IMR-90 (cell line): ENCODE measurements at regions not wholly inside any gene's neighbourhood (a gene's known extent, or its start where the extent isn't known, plus 50 kb on each side); places are given as distances from the start of the nearest gene placed in this dataset.

ENCODE experiments used
- ATAC-seq: fragments of 200-7000 bp; cut with Tn5 transposase; 2 replicates; pipeline ENCODE4 v1.9.1; 2020; ENCODE audit warnings: low read depth, mild to moderate bottlenecking, moderate library complexity
- BruUV-seq: library from RNA; stranded (reverse); fragments of 400-500 nt; replicated peaks from 2 replicates; lab custom pipeline; 2021; lab: Mats Ljungman, UMichigan
- CTCF ChIA-PET: fragments of 300-600 bp; formaldehyde crosslinking; extraction: SDS; loops from one replicate; lab custom pipeline; 2021; ENCODE audit warnings: antibody characterized with exemption; lab: Yijun Ruan, JAX
- POLR2A ChIA-PET: fragments of 300-600 bp; sonication (Branson Sonifier 250); formaldehyde crosslinking; loops from one replicate; lab custom pipeline; 2022; ENCODE audit warnings: antibody characterized with exemption; ENCODE audit not compliant: unreplicated experiment; lab: Charles Lee
- DNase-seq: peaks from one replicate; pipeline ENCODE4 v3.0.0; 2013
- H2AFZ ChIP-seq: replicated peaks from 2 replicates; pipeline ENCODE3; 2013; ENCODE audit warnings: low read length, mild to moderate bottlenecking; ENCODE audit not compliant: poor library complexity
- H2AK5ac ChIP-seq: 2 replicates; pipeline ENCODE4 v1.6.1; 2013; ENCODE audit warnings: low read depth, low read length, inconsistent platforms
- H2AK9ac ChIP-seq: replicated peaks from 2 replicates; pipeline ENCODE3; 2013; ENCODE audit warnings: mild to moderate bottlenecking, low read depth, low read length, moderate library complexity; ENCODE audit not compliant: poor library complexity
- H2BK120ac ChIP-seq: 2 replicates; pipeline ENCODE4 v1.6.1; 2013; ENCODE audit warnings: low read depth, low read length, inconsistent platforms
- H2BK15ac ChIP-seq: 3 replicates; pipeline ENCODE4 v1.6.1; 2013; ENCODE audit warnings: low read depth, low read length, inconsistent platforms
- H2BK20ac ChIP-seq: 2 replicates; pipeline ENCODE4 v1.6.1; 2013; ENCODE audit warnings: low read depth, mild to moderate bottlenecking, inconsistent platforms, low read length, moderate library complexity
- H2BK5ac ChIP-seq: 2 replicates; pipeline ENCODE4 v1.6.1; 2013; ENCODE audit warnings: mild to moderate bottlenecking, low read depth, low read length, inconsistent platforms; ENCODE audit not compliant: poor library complexity, severe bottlenecking
- H3K14ac ChIP-seq: replicated peaks from 2 replicates; pipeline ENCODE4 v1.6.1; 2013; ENCODE audit warnings: low read depth, low read length, inconsistent platforms
- H3K18ac ChIP-seq: 2 replicates; pipeline ENCODE4 v1.6.1; 2013; ENCODE audit warnings: low read depth, low read length, control low read depth
- H3K23ac ChIP-seq: 2 replicates; pipeline ENCODE4 v1.6.1; 2013; ENCODE audit warnings: low read depth, low read length, inconsistent platforms
- H3K27ac ChIP-seq: 2 replicates; pipeline ENCODE4 v1.5.1; 2013; ENCODE audit warnings: mild to moderate bottlenecking, control low read depth, low read length; ENCODE audit not compliant: insufficient read depth
- H3K27me3 ChIP-seq: 2 replicates; pipeline ENCODE4 v1.6.1; 2013; ENCODE audit warnings: low read length; ENCODE audit not compliant: control insufficient read depth, insufficient read depth
- H3K36me3 ChIP-seq: 2 replicates; pipeline ENCODE4 v1.6.1; 2013; ENCODE audit warnings: low read length, mixed read lengths; ENCODE audit not compliant: control insufficient read depth, insufficient read depth
- H3K4ac ChIP-seq: 2 replicates; pipeline ENCODE4 v1.6.1; 2013; ENCODE audit warnings: low read depth, low read length, inconsistent platforms
- H3K4me1 ChIP-seq: 2 replicates; pipeline ENCODE4 v1.6.1; 2013; ENCODE audit warnings: low read length, mixed read lengths; ENCODE audit not compliant: control insufficient read depth, insufficient read depth
- H3K4me2 ChIP-seq: 2 replicates; pipeline ENCODE4 v1.6.1; 2013; ENCODE audit warnings: low read depth, mild to moderate bottlenecking, control low read depth, low read length, moderate library complexity
- H3K4me3 ChIP-seq: 2 replicates; pipeline ENCODE4 v1.5.1; 2013; ENCODE audit warnings: low read depth, mild to moderate bottlenecking, control low read depth, low read length, moderate library complexity; ENCODE audit not compliant: insufficient read depth
- H3K56ac ChIP-seq: 2 replicates; pipeline ENCODE4 v1.6.1; 2013; ENCODE audit warnings: low read length, inconsistent platforms; ENCODE audit not compliant: insufficient read depth; ENCODE audit errors: extremely low read depth
- H3K79me1 ChIP-seq, 2 experiments: 2 replicates each; pipeline ENCODE4 v1.6.1; 2013; ENCODE audit warnings: low read length in 2 of 2, inconsistent platforms in 1 of 2, low read depth in 1 of 2
- H3K9ac ChIP-seq: 2 replicates; pipeline ENCODE4 v1.6.1; 2013; ENCODE audit warnings: low read depth, low read length, control low read depth
- H3K9me1 ChIP-seq: 2 replicates; pipeline ENCODE4 v1.6.1; 2013; ENCODE audit warnings: low read length, inconsistent platforms; ENCODE audit not compliant: insufficient read depth
- H3K9me3 ChIP-seq: 2 replicates; pipeline ENCODE4 v1.6.1; 2013; ENCODE audit warnings: low read length; ENCODE audit not compliant: control insufficient read depth, insufficient read depth
- H4K20me1 ChIP-seq: 2 replicates; pipeline ENCODE4 v1.6.1; 2013; ENCODE audit warnings: low read length, inconsistent platforms; ENCODE audit not compliant: insufficient read depth
- H4K5ac ChIP-seq: 2 replicates; pipeline ENCODE4 v1.6.1; 2013; ENCODE audit warnings: mild to moderate bottlenecking, low read depth, low read length, control low read depth
- H4K8ac ChIP-seq, 2 experiments: 2 replicates each; pipeline ENCODE4 v1.6.1; 2013; ENCODE audit warnings: low read depth in 2 of 2, low read length in 2 of 2, control low read depth in 1 of 2, inconsistent platforms in 1 of 2
- H4K91ac ChIP-seq: 2 replicates; pipeline ENCODE4 v1.6.1; 2013; ENCODE audit warnings: low read depth, low read length, inconsistent platforms; ENCODE audit not compliant: insufficient read depth
- FOS ChIP-seq: fragments of 150-350 bp; IDR thresholded peaks from 2 replicates; pipeline ENCODE4 v1.6.1; 2016; ENCODE audit warnings: low read depth, low read length
- WGBS, 2 experiments: methylation state at CpG; one replicate each; pipeline versions ENCODE4 v1.1.5 to v1.1.7; 2013; ENCODE audit warnings: missing lambda C conversion rate in 2 of 2; ENCODE audit not compliant: insufficient read length in 1 of 2; ENCODE audit errors: extremely low coverage in 2 of 2; 5-methylcytosine and 5-hydroxymethylcytosine counted together
- dilution Hi-C: fragments of 300-500 bp; cut with HindIII; formaldehyde crosslinking; loops from one replicate; pipeline ENCODE4 v1.14.3; 2018; ENCODE audit warnings: low sequenced_read_pairs; ENCODE audit not compliant: unreplicated experiment
- in situ Hi-C: fragments of 300-500 bp; cut with MboI; formaldehyde crosslinking; loops from 3 replicates; pipeline ENCODE4 v1.14.3; 2019; ENCODE audit warnings: low sequenced_read_pairs, inconsistent platforms, mixed read lengths
- intact Hi-C: fragments of 100-400 bp; cut with micrococcal nuclease; formaldehyde crosslinking; loops from 2 replicates; pipeline ENCODE4 v1.10.0; 2022

GRCh38 chr10:56632537-56632936 is 271.5 kb upstream of the ZWINT start:
- no peaks in the 10 kb centered on the region for H3K36me3 ChIP-seq
- no peak overlapping the region for H2BK120ac ChIP-seq
- in situ Hi-C loops (no loop called here), dilution Hi-C loops (no loop called here), intact Hi-C loops (no loop called here)
- no peaks in the 10 kb centered on the region for H3K4me1 ChIP-seq
- no peak overlapping the region for H3K18ac ChIP-seq
- no peaks in the 10 kb centered on the region for H3K9me1 ChIP-seq
- no peak overlapping the region for H3K23ac ChIP-seq
- no peaks in the 10 kb centered on the region for H4K20me1 ChIP-seq
- no CpG with 5 or more reads among the region's 2 CpGs for WGBS, 2 experiments
- H2BK15ac ChIP-seq: no peak overlapping the region
- H3K9me3 ChIP-seq: peaks cover 2% of the 10 kb centered on the region; the same call in 1 of the 2 replicates
- no peak overlapping the region for H3K4me3 ChIP-seq
- no peak overlapping the region for H2BK5ac ChIP-seq
- ChIA-PET POLR2A (no interaction called here), CTCF (no interaction called here)
- no peaks in the 10 kb centered on the region for H3K79me1 ChIP-seq
- no peak overlapping the region for H4K91ac ChIP-seq
- no peaks in the 10 kb centered on the region for H3K27me3 ChIP-seq
- H2AFZ ChIP-seq: no peak overlapping the region
- H3K4ac ChIP-seq: no peak overlapping the region
- H2BK20ac ChIP-seq: no peak overlapping the region
- TF ChIP-seq FOS: no peak
- DNase-seq (no peak), ATAC-seq (no peak)
- no peak overlapping the region for H3K14ac ChIP-seq
- no peak overlapping the region for H4K5ac ChIP-seq
- no TSS peak for BruUV-seq
- no peak overlapping the region for H2AK9ac ChIP-seq
- H2AK5ac ChIP-seq: no peak overlapping the region
- H3K4me2 ChIP-seq: no peak overlapping the region
- no peak overlapping the region for H3K27ac ChIP-seq
- no peak overlapping the region for H3K56ac ChIP-seq
- no peak overlapping the region for H3K9ac ChIP-seq
- no peak overlapping the region for H4K8ac ChIP-seq
